GM10266 (cell line): ENCODE measurements at regions not wholly inside any gene's neighbourhood (a gene's known extent, or its start where the extent isn't known, plus 50 kb on each side); places are given as distances from the start of the nearest gene placed in this dataset.

Source experiments
- DNase-seq: peaks from one replicate; pipeline ENCODE4 v3.0.0; 2012; ENCODE audit errors: extremely low spot score
- TF ChIP-seq, protein P1 (sequence below): IDR thresholded peaks from 2 replicates; pipeline ENCODE4 v1.5.1; 2012; ENCODE audit warnings: mild to moderate bottlenecking, low read depth; ENCODE audit not compliant: control insufficient read depth, insufficient read depth; ENCODE audit errors: missing control alignments

DNA sequence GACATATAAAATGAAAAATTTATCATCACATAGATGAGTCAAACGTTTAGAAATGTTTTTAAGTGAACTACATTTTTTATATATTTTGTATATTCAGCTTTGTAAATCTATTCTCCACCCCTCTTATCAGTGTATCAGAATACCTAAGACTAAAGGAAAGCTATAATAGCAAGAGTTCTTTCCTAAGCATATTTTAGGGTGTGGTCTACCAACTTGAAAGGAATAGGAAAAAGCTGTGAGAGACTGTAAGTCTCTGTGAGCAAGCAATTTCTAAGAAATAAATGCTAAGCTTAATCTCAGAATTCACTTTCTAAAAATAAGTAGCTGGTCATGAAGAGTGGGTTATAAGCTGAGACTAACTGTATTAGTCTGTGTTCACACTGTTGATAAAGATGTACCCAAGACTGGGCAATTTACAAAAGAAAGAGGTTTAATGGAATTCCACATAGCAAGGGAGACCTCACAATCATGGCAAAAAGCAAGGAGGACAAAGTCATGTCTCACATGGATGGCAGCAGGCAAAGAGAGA is 175.4 kb upstream of the PREP start:
- no peak for DNase-seq
- TF ChIP-seq, protein P1, sequence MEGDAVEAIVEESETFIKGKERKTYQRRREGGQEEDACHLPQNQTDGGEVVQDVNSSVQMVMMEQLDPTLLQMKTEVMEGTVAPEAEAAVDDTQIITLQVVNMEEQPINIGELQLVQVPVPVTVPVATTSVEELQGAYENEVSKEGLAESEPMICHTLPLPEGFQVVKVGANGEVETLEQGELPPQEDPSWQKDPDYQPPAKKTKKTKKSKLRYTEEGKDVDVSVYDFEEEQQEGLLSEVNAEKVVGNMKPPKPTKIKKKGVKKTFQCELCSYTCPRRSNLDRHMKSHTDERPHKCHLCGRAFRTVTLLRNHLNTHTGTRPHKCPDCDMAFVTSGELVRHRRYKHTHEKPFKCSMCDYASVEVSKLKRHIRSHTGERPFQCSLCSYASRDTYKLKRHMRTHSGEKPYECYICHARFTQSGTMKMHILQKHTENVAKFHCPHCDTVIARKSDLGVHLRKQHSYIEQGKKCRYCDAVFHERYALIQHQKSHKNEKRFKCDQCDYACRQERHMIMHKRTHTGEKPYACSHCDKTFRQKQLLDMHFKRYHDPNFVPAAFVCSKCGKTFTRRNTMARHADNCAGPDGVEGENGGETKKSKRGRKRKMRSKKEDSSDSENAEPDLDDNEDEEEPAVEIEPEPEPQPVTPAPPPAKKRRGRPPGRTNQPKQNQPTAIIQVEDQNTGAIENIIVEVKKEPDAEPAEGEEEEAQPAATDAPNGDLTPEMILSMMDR: no peak

DNA sequence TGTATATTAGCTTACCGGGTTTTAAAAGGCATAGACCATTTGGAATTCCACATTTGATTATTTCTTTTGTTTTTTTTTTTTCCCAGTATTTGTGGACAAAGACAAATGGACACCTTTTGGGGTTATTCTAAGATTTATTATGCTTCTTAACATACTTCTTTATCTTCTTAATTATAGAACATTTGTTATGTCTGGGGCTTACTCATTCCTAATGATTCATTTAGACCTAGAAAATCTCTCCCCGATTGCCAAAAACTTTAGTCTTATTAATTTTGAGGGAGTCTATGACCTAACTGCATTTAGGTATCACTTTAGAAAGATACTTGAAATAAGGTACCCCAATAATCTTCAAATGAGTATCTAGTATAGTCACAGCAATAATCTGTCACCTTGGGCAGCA is 170.7 kb upstream of the PREP start:
- no peak for DNase-seq
- TF ChIP-seq, protein P1: no peak

DNA sequence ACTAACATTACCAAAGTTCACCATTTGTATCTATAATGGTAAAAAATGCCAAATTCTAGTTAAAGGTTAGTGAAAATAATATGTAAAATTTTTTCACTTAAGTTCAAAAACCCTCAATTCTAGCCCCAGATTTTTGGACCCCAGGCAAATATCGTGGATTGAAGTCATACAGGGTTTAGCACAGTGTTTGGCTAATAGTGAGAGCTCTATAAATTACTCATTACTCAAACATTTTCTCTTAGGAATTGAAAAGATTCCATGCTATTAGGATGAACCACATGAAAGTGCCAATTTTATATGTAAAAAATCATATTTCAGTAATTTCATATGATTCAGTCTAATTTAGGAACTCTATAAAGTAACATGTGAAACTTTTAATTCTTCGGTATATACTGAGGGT is 170.3 kb upstream of the PREP start:
- no peak for DNase-seq
- TF ChIP-seq, protein P1: no peak

DNA sequence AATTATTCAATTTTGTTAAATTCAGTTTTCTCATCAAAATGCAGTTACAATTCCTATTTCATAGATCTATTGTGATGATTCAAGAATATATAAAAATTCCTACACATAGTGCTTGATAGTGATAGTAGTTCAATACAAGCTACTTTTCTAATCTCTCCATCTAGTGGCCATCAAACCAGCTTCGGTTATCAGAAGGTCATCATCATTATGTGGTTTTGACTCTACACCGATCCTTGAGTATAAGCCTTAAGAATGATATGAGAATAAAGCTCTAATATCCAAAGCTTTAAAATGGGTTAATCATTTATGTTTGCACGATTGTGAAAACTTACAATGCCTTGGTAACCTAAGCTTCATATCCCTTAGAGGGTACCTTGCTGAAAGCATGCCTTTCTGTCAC is 167.5 kb upstream of the PREP start:
- no peak for DNase-seq
- TF ChIP-seq, protein P1: no peak

DNA sequence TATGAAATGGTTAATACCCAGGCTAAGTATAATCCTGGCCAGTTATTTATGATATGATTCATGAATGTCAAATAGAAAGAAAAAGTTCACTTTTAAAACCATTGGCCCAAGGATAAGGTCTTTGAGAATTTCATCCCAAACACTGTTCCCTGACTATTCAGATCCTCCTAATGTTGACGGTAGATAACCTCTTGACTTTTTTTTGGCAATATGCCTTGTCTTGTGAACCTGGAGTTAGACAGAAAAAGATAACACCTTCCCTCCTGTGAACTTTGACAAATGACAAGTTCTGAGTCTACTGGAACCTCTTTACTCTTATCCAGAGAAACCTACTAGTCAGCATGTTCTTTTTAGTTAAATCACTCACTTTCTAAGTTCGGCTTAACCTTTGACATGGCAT is 166.8 kb upstream of the PREP start:
- TF ChIP-seq, protein P1: no peak
- no peak for DNase-seq

DNA sequence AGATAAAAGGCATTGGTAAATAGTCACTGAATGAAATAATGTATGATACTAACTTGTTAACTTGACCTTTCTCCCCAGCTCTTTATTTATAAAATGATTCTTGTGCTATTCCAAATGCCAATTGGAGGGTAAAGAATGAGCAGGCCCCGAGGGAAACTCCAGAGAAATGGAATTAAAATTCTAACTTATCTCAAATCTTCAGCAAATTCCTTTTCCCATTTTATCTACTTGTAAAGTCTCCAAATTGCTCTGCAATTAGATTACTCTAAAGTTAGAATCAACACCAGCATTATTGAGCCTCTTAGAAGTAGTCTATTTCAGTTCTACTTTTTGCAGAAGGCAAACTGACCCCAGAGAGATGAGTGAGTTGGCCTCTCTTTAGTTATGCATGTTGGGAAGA is 165.9 kb upstream of the PREP start:
- TF ChIP-seq, protein P1: no peak
- DNase-seq: no peak

DNA sequence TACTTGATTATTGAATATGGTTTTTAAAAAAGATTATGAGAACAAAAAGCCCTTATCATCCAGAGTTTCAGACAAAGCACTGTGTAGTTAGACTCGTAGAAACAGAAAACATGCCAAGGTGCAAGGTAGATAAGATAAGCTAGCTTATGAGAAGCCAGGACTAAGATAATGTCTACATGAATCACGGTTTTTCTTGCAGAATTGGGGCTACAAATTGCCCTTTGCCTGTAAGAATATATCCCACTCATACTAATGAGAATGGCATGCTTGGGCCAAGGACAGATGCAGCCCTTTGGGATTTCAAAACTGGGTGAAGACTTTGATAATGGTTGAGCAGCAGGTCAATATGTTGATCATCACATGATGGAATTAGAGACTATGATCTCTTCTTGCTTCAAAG is 165.3 kb upstream of the PREP start:
- no peak for DNase-seq

More for the DNA sequence above, 165.3 kb upstream of the PREP start:
- TF ChIP-seq, protein P1: no peak
